ENCODE measurements at regions not wholly inside any gene's neighbourhood (a gene's known extent, or its start where the extent isn't known, plus 50 kb on each side); places are given as distances from the start of the nearest gene placed in this dataset.
A peak's percentile ranks its signal among the peaks of the same experiment; 100 is the strongest.

DNA sequence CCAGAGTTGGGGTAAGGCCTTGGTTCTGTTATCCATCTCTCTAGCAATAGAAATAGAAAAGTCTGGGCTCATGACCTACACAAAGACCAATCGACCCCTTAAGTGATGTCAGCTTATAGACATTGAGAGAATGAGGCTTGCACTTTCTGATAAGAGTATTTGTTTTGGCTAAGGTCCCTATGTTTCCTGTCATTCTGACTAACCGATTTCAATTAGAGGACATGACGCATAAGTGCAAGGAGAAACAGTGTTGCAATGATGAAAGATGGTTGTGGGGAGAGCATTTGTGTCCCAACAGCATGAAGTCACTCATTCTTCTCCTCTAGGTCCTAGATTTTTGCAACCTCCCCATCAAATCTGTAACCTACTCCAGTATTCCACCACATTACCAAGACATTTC is 255.1 kb downstream of the MAT2B start:
- intact Hi-C loops (cut with DNase I): no loop called here
- ATAC-seq (peak; percentile 59), DNase-seq (peak in 1 of 4 donors; percentile 6)
- H3K4me1 ChIP-seq: no peaks in the 10 kb centered on the region
- H3K4me3 ChIP-seq: no peak overlapping the region
- no peaks in the 10 kb centered on the region for H3K27me3 ChIP-seq
- H3K9me3 ChIP-seq: no peaks in the 10 kb centered on the region
- no peaks in the 10 kb centered on the region for H3K36me3 ChIP-seq (replicated peaks in 1 of 2; ENCODE audit: insufficient read depth in 1 of 2, low read depth in 2 of 2)
- 6 to 9% methylated on average over 3 of the region's 3 CpGs for whole genome bisulfite sequencing, 2 donors
- H3K27ac ChIP-seq: no peak overlapping the region
- no peak for TF ChIP-seq CTCF (IDR thresholded peaks at IDR 0.05)

GRCh38 chr5:163766936-163767670 is 261.7 kb downstream of the MAT2B start:
- ATAC-seq (no peak), DNase-seq (no peak)
- intact Hi-C loops (cut with DNase I): no loop called here
- no peaks in the 10 kb centered on the region for H3K36me3 ChIP-seq (replicated peaks in 1 of 2; ENCODE audit: insufficient read depth in 1 of 2, low read depth in 2 of 2)
- no peak overlapping the region for H3K4me3 ChIP-seq
- no peaks in the 10 kb centered on the region for H3K4me1 ChIP-seq
- H3K27ac ChIP-seq: no peak overlapping the region
- H3K27me3 ChIP-seq: no peaks in the 10 kb centered on the region
- WGBS, 2 donors: 56 to 59% methylated on average over 8 of the region's 8 CpGs
- H3K9me3 ChIP-seq: no peaks in the 10 kb centered on the region
- no peak for TF ChIP-seq CTCF (IDR thresholded peaks at IDR 0.05)
- no peak for TF ChIP-seq POLR2A (IDR thresholded peaks at IDR 0.05)

DNA sequence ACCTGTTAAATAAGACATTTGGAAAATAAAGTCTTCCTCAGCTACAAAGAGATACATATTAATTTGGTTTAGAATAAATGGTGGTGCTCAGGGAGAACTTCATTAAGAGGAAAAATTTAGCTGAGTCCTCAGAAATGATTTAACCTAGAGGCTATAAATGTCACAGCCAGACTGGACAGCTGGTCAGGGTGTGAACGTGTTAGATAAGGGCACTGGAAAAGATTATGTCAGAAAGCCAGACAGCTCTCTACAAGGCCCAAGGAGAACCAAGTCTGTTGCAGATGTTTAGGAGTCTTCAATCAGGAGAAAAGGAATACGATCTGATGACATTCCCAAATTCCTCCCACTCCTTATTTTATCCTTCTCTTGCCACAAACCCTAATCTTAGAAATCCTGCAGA is 265.2 kb downstream of the MAT2B start:
- H3K27ac ChIP-seq: no peak overlapping the region
- DNase-seq: no peak

GRCh38 chr5:163772241-163772640 is 266.8 kb downstream of the MAT2B start:
- Histone ChIP-seq H3K4me1 (no peaks in the 10 kb centered on the region), H3K27me3 (no peaks in the 10 kb centered on the region), H3K36me3 (replicated peaks in 1 of 2; ENCODE audit: insufficient read depth in 1 of 2, low read depth in 2 of 2) (no peaks in the 10 kb centered on the region), H3K9me3 (no peaks in the 10 kb centered on the region), H3K4me3 (no peak overlapping the region), H3K27ac (no peak overlapping the region)
- DNase-seq (no peak), ATAC-seq (no peak)
- TF ChIP-seq POLR2A (IDR thresholded peaks at IDR 0.05): no peak
- TF ChIP-seq CTCF (IDR thresholded peaks at IDR 0.05): no peak
- intact Hi-C loops (cut with DNase I): no loop called here
- 39 to 43% methylated on average over 1 of the region's 1 CpG for WGBS, 2 donors

More for the DNA sequence above, 265.2 kb downstream of the MAT2B start:
- TF ChIP-seq CTCF (IDR thresholded peaks at IDR 0.05): no peak
- no peak for TF ChIP-seq POLR2A (IDR thresholded peaks at IDR 0.05)
- Histone ChIP-seq H3K36me3 (replicated peaks in 1 of 2; ENCODE audit: insufficient read depth in 1 of 2, low read depth in 2 of 2) (no peaks in the 10 kb centered on the region), H3K27me3 (no peaks in the 10 kb centered on the region), H3K4me1 (no peaks in the 10 kb centered on the region), H3K4me3 (no peak overlapping the region), H3K9me3 (no peaks in the 10 kb centered on the region)
- 31 to 37% methylated on average over 2 of the region's 2 CpGs for WGBS, 2 donors
- intact Hi-C loops (cut with DNase I): no loop called here
- ATAC-seq: no peak

DNA sequence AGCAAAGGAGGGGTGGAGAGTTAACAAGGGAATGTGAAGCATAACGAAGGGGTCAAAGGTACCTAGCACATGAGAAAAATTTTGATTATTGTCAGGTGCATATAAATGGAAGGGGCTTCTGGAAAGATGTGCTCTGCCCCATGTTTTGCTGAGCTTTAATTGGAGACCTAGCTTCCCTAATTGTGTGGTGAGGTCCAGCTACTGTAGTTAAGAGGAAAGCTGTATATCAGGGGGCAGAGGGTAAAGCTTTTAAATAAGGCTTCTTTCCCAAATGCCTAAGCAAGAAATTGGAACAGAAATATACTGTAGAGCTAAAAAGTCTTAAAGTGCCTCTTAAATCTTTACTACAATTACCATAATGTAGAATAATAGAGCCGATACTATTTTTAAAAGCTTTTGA is 267.2 kb downstream of the MAT2B start:
- H3K4me1 ChIP-seq: no peaks in the 10 kb centered on the region
- H3K27ac ChIP-seq: no peak overlapping the region
- no peaks in the 10 kb centered on the region for H3K9me3 ChIP-seq
- no peak for TF ChIP-seq CTCF (IDR thresholded peaks at IDR 0.05)
- no peak for TF ChIP-seq POLR2A (IDR thresholded peaks at IDR 0.05)
- DNase-seq: no peak
- no peaks in the 10 kb centered on the region for H3K27me3 ChIP-seq
- no peak for ATAC-seq
- intact Hi-C loops (cut with DNase I): no loop called here
- no peak overlapping the region for H3K4me3 ChIP-seq
- H3K36me3 ChIP-seq (replicated peaks in 1 of 2; ENCODE audit: insufficient read depth in 1 of 2, low read depth in 2 of 2): no peaks in the 10 kb centered on the region
- 44 to 65% methylated on average over 2 of the region's 2 CpGs for WGBS, 2 donors
